ENCODE measurements at regions not wholly inside any gene's neighbourhood (a gene's known extent, or its start where the extent isn't known, plus 50 kb on each side); places are given as distances from the start of the nearest gene placed in this dataset.

DNA sequence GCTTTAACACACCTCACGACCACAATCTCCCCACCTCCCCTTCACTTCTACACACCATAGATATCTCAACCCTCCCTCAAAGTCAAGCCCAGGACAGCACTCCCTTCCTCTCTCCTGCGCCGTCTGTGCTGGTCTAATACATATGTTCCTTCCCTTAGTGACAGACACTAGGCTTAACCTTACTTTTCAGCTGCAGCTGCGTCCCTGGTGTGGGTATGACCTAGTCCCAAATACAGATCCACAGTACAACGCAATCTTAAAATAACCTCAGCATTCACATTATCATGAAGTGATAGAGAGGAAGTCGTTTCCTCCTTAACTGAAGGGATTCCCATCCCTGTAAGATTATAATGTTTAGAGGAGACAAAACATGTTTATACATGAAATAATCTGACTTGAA is 192.7 kb upstream of the TANK start:
- TF ChIP-seq GATA3 (IDR thresholded peaks at IDR 0.05; ENCODE audit: low read depth, low read length) (no peak), GATA2 (IDR thresholded peaks at IDR 0.05; ENCODE audit: low read depth, low read length) (no peak)
